GM18526 (cell line): ENCODE measurements at regions not wholly inside any gene's neighbourhood (a gene's known extent, or its start where the extent isn't known, plus 50 kb on each side); places are given as distances from the start of the nearest gene placed in this dataset.

Experiments
- POLR2A ChIP-seq: IDR thresholded peaks from 3 replicates; pipeline ENCODE4 v1.6.1; 2011; ENCODE audit not compliant: insufficient read length; ENCODE audit errors: extremely low read depth

GRCh38 chr6:112401083-112401482, 54.0 kb downstream of the RFPL4B start:
- no peak for TF ChIP-seq POLR2A

DNA sequence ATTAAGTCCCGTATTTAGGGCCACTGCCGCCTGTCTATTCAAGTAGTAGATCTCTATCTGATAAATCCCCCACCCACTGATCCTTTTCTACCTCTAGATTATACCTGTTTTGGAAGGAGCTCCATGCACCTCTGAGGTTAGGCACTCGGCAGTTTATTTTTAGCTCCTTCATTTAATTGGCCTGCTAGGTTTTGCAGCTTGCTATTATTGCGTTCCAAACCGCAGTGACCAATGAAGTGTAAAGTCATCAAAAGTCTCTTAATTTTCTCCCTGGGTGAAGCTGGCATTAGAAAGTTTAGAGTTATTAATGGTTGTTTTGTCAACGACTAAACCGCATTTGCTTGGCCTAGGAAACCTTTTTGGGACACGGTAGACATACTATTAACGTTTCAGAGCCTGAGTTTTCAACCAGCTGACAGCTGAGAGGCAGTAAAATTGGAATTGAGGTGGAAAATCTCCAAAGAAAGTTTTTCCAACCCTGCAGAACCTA, 60.0 kb downstream of the RFPL4B start:
- no peak for TF ChIP-seq POLR2A

GRCh38 chr6:112408522-112408921, 61.4 kb downstream of the RFPL4B start:
- TF ChIP-seq POLR2A: no peak

GRCh38 chr6:112409311-112409710, 62.2 kb downstream of the RFPL4B start:
- TF ChIP-seq POLR2A: no peak

GRCh38 chr6:112413780-112414179, 66.7 kb downstream of the RFPL4B start:
- no peak for TF ChIP-seq POLR2A

- TF ChIP-seq POLR2A: no peak
These were observed 68.2 kb downstream of the RFPL4B start for GRCh38 chr6:112415366-112415765.

DNA sequence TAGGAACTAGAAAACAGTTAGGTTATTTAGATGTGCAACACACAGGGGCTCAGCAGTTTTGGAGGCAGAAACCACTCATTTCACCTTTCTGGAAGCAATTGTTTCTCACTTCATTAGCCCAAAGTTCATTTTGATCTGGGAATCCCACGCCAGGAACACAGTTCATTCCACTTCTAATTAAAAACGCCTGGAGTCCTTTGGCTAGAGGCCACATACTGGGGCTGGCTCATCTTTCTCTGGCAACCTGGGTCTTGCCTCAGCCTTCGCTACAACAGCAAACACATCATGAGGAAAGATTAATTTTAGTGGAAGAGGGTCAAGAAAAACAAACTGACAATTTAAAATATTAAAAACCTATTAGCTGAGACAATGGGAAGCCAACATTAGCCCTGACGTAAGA, 69.7 kb downstream of the RFPL4B start:
- no peak for TF ChIP-seq POLR2A

- TF ChIP-seq POLR2A: no peak
These were observed 80.4 kb downstream of the RFPL4B start for GRCh38 chr6:112427499-112427898.

DNA sequence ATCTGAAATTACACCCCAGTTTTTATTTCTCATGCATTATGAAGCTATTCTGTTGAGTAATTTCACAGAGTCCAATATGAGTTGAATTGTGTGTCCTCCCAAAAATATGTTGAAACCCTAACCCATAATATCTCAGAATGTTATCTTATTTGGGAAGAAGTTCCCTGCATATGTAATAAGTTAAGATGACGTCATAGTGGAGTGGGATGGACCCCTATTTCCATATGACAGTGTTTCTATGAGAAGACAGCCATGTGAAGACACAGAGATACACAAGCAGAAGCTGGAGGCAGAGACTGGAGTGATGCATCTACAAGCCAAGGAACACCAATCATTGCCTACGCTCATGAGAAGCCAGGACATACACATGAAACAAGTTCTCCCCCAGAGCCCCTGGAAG, 81.3 kb downstream of the RFPL4B start:
- TF ChIP-seq POLR2A: no peak

GRCh38 chr6:112429226-112429625, 82.1 kb downstream of the RFPL4B start:
- TF ChIP-seq POLR2A: no peak

DNA sequence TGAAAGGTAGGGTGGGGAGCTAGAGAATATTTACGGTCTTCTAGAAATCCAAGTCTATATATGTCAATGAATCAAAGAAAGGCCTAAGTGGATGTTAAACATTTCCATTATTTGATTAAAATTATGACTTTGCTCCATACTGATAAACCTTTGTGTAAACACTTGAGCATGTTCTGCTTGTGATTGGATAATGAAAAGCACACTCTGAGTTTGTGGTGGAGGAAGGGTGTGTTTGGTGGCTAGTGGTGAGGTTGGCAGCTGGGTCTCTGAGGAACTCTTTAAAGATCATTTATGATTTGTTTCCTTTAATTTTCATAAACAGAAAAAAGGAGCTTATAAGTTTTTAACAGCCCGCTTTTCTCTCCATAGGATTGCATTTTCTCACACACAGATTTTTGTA, 84.7 kb downstream of the RFPL4B start:
- TF ChIP-seq POLR2A: no peak

DNA sequence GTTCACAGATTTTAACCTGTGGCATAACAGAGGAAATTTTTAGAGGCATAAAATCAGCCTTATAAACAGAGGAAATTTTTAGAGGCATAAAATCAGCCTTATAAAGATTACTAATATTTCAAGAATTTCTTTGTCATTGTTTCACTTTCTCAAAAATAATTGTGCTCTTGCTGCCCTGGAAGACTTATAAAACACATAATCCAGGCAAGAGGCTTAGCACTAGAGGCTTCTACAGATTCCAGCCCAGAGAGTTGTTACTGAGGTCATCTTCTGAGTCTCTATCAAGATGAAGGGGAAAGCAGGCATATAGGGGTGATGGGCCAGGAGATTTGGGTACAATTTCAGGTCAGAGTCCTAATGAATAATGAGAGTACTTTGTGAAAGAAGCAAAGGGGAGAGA, 85.7 kb downstream of the RFPL4B start:
- no peak for TF ChIP-seq POLR2A

GRCh38 chr6:112433457-112433856, 86.3 kb downstream of the RFPL4B start:
- no peak for TF ChIP-seq POLR2A

DNA sequence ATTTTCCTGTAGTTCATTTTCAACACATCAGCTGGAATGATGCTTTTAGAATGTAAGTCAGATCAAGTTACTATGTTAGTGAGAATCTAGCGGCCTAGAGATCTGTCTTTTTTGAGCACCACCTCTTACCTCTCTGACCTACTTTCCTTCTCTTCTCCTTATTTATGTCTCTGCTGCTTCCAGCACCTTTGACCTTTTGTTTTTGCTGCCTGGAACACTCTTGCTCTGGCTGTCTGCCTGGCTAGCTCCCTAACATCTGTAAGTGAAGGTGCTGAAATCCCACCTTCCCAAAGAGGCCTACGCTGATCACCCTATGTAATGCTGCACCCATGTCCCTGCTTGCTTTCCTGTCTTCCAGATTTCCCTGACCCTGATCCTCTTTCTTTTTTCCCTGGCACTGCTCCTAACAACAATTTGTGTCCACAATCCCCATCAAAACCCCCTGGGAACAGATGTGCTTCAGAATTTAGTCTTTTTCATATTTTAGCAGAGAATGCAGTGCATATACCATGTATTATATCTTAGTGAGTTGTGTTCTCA, 87.8 kb downstream of the RFPL4B start:
- no peak for TF ChIP-seq POLR2A

- TF ChIP-seq POLR2A: no peak
These were observed 89.9 kb downstream of the RFPL4B start for GRCh38 chr6:112437058-112437457.

DNA sequence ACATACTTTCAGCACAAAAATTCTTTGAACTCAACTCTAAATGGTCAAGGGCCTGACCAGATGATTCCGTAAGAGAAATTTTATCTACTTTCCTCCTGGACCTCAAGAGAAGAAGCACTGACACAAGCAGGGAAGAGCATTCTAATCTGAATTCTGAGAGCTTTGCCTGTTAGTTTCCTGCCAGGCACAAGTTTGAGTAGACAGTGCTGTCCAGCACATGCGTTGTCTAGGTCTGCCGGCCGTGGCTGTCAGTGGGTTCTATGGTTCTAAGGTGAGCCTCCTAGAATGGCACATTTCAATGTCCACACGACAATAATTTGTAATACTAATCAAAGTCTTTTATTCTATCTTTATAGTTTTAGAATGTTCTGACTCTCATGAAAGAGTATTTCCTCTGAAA, 91.9 kb downstream of the RFPL4B start:
- TF ChIP-seq POLR2A: no peak

- no peak for TF ChIP-seq POLR2A
These were observed 92.3 kb downstream of the RFPL4B start for GRCh38 chr6:112439432-112439831.
